ENCODE measurements at regions not wholly inside any gene's neighbourhood (a gene's known extent, or its start where the extent isn't known, plus 50 kb on each side); places are given as distances from the start of the nearest gene placed in this dataset.

DNA sequence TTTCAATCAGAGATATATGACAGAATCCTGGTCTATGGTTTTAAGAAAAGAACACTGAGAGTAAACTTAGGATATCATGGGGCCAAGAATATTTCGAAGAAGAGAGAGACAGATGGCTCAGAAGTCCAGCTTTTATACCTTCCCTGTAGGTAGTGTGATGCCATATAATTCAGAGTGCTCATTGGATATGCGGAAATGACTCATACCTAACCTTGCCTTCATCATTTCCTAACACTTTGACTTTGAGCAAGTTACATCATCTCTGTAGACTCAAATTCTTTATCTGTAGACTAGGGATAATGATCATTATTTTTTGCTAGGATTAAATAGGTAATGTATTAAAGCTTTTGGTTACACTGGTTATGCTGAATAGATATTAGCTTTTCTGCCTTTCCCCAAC, 461.6 kb upstream of the CNTNAP5 start:
- DNase-seq (no peak), ATAC-seq (no peak)
- Histone ChIP-seq H3K36me3 (ENCODE audit: low read depth) (no peaks in the 10 kb centered on the region), H3K9me3 (peaks cover 27% of the 10 kb centered on the region), H3K4me3 (no peak overlapping the region), H3K4me1 (ENCODE audit: low read depth) (no peaks in the 10 kb centered on the region)
- intact Hi-C loops (cut with DNase I, micrococcal nuclease): no loop called here
- TF ChIP-seq, protein P1, sequence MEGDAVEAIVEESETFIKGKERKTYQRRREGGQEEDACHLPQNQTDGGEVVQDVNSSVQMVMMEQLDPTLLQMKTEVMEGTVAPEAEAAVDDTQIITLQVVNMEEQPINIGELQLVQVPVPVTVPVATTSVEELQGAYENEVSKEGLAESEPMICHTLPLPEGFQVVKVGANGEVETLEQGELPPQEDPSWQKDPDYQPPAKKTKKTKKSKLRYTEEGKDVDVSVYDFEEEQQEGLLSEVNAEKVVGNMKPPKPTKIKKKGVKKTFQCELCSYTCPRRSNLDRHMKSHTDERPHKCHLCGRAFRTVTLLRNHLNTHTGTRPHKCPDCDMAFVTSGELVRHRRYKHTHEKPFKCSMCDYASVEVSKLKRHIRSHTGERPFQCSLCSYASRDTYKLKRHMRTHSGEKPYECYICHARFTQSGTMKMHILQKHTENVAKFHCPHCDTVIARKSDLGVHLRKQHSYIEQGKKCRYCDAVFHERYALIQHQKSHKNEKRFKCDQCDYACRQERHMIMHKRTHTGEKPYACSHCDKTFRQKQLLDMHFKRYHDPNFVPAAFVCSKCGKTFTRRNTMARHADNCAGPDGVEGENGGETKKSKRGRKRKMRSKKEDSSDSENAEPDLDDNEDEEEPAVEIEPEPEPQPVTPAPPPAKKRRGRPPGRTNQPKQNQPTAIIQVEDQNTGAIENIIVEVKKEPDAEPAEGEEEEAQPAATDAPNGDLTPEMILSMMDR (IDR thresholded peaks at IDR 0.05): no peak

DNA sequence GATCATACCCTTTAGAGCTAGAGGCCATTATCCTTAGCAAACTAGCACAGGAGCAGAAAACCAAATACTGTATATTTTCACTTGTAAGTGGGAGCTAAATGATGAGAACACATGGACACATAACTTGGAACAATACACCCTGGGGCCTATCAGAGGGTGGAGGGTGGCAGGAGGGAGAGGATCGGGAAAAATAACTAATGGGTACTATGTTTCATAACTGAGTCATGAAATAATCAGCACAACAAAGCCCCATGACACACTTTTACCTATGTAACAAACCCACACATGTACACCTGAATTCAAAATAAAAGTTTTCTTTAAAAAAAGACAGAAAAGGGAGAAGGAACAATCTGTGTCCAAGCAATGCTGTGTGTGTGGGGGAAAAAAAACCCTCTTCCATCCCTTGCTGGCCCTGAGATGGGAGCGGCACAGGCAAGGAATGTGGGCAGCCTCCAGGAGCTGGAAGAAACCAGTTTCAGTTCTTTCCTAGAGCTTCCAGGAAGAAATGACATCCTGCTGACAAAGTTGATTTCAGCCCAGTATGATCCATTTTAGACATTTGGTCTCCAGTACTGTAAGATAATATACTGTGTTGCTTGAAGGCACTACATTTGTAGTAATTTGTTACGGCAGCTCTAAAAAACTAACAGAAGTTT, 458.7 kb upstream of the CNTNAP5 start:
- no peak for ATAC-seq
- DNase-seq: no peak
- H3K4me3 ChIP-seq: no peak overlapping the region
- H3K9me3 ChIP-seq: peaks cover 11% of the 10 kb centered on the region
- no peaks in the 10 kb centered on the region for H3K4me1 ChIP-seq (ENCODE audit: low read depth)
- no peaks in the 10 kb centered on the region for H3K36me3 ChIP-seq (ENCODE audit: low read depth)
- intact Hi-C loops (cut with DNase I, micrococcal nuclease): no loop called here
- TF ChIP-seq, protein P1 (IDR thresholded peaks at IDR 0.05): no peak

DNA sequence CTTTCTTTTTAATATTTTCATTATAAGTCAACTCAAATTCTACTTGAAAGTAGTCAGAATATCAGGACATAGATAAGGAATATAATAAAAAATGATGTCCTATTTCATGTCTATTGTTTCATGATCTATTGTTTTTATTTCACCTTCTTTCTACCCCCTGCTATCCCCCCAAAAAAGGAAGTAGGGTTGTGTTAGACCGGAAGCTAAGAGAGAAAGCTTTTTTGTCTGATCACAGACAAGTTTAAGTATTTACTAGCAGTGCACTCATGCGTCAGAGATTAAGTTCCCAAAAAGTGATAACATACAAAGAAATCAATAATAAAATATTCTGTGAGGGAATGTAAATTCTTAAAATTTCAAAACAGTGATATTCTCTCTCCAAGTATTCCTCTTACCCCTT, 447.1 kb upstream of the CNTNAP5 start:
- DNase-seq (no peak), ATAC-seq (no peak)
- Histone ChIP-seq H3K4me3 (no peak overlapping the region), H3K36me3 (ENCODE audit: low read depth) (no peaks in the 10 kb centered on the region), H3K4me1 (ENCODE audit: low read depth) (no peaks in the 10 kb centered on the region), H3K9me3 (peaks cover 11% of the 10 kb centered on the region)
- intact Hi-C loops (cut with DNase I, micrococcal nuclease): no loop called here
- TF ChIP-seq, protein P1 (IDR thresholded peaks at IDR 0.05): no peak

DNA sequence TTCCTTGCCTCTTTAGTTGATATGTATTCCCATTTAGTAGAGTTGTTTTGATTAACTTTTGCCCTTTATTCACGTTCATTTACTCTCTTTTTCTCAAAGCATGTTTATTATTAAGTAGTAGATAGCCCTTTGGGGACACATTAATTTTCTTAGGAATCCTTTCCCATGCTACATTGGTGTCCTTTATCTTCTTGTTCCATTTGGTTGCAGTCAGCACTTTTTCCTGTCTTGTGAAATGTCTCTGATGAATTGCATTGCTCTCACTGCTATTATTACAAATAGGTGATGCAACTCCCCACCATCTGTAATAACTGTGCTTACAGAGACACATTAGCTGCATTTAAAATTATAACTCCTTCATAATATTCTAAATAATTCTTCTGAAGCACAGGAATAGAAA, 428.5 kb upstream of the CNTNAP5 start:
- DNase-seq: no peak
- Histone ChIP-seq H3K4me1 (ENCODE audit: low read depth) (no peaks in the 10 kb centered on the region), H3K36me3 (ENCODE audit: low read depth) (no peaks in the 10 kb centered on the region), H3K4me3 (no peak overlapping the region), H3K9me3 (peaks cover 24% of the 10 kb centered on the region)
- TF ChIP-seq, protein P1 (IDR thresholded peaks at IDR 0.05): no peak
- ATAC-seq: no peak
- intact Hi-C loops (cut with DNase I, micrococcal nuclease): no loop called here

DNA sequence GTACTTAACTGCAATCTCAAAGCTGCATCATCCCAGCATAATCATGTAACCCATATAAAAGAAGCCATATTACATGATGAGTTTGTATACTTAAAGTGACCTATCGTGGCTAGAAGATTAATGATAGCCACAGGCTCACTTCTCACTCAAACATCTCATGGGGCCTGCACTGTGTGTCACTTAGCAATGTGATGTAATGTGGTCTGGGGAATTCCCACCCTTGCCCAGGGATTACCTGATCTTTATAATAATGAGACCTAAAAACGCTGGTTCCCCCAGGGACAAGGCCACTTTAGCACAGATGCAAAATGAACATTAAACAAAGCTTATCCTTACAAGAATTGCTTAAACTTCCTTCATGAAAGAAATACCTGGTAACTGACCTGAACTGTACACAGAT, 427.1 kb upstream of the CNTNAP5 start:
- H3K4me3 ChIP-seq: no peak overlapping the region
- H3K36me3 ChIP-seq (ENCODE audit: low read depth): no peaks in the 10 kb centered on the region
- DNase-seq: no peak
- TF ChIP-seq, protein P1 (IDR thresholded peaks at IDR 0.05): no peak
- peaks cover 23% of the 10 kb centered on the region for H3K9me3 ChIP-seq
- intact Hi-C loops (cut with DNase I, micrococcal nuclease): no loop called here
- ATAC-seq: no peak
- H3K4me1 ChIP-seq (ENCODE audit: low read depth): no peaks in the 10 kb centered on the region

DNA sequence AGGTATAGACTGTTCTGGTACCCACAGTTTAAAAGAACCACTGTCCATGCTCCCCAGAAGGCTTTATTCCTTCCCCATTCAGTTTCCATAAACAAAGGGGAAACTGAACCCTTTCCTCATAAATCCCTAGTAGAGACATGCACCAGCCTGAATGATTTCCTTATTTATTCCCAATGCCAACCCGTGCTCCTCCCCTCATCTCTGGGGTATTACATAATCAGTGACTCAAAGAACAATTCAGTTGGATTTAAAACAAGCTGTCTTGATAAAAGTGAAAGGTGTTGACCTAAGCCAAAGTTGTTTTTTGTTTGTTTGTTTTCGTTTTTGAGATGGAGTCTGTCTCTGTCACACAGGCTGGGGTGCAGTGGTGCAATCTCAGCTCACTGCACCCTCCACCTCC, 418.5 kb upstream of the CNTNAP5 start:
- no peak overlapping the region for H3K4me3 ChIP-seq

More for the DNA sequence above, 418.5 kb upstream of the CNTNAP5 start:
- Histone ChIP-seq H3K36me3 (ENCODE audit: low read depth) (no peaks in the 10 kb centered on the region), H3K4me1 (ENCODE audit: low read depth) (no peaks in the 10 kb centered on the region), H3K9me3 (peaks cover 26% of the 10 kb centered on the region)
- TF ChIP-seq, protein P1 (IDR thresholded peaks at IDR 0.05): no peak
- DNase-seq: no peak
- intact Hi-C loops (cut with DNase I, micrococcal nuclease): no loop called here
- no peak for ATAC-seq
